ENCODE measurements at regions not wholly inside any gene's neighbourhood (a gene's known extent, or its start where the extent isn't known, plus 50 kb on each side); places are given as distances from the start of the nearest gene placed in this dataset.

DNA sequence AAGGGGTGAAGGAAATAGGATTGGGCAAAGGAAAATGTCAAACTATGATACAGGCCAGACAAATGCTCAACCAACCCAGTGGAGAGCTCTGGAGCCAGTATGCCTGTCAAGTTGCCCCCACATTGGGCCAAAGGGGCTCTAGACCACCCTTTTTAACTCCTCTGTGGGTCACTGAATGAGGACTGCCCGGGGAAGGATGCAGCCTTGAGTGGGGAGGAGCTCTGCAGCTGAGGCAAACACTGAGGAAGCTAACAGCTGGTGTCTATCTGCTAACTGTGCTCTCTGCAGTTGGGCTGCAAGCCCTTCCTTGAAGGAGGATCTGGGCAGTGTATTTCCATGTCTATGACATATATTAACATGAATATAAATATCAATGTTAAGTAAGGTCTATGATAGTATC is 98.4 kb upstream of the PRSS16 start:
- TF ChIP-seq, protein P1, sequence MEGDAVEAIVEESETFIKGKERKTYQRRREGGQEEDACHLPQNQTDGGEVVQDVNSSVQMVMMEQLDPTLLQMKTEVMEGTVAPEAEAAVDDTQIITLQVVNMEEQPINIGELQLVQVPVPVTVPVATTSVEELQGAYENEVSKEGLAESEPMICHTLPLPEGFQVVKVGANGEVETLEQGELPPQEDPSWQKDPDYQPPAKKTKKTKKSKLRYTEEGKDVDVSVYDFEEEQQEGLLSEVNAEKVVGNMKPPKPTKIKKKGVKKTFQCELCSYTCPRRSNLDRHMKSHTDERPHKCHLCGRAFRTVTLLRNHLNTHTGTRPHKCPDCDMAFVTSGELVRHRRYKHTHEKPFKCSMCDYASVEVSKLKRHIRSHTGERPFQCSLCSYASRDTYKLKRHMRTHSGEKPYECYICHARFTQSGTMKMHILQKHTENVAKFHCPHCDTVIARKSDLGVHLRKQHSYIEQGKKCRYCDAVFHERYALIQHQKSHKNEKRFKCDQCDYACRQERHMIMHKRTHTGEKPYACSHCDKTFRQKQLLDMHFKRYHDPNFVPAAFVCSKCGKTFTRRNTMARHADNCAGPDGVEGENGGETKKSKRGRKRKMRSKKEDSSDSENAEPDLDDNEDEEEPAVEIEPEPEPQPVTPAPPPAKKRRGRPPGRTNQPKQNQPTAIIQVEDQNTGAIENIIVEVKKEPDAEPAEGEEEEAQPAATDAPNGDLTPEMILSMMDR (IDR thresholded peaks at IDR 0.05), result no peak
- TF ChIP-seq POLR2AphosphoS5 (IDR thresholded peaks at IDR 0.05), result no peak
- TF ChIP-seq EP300 (IDR thresholded peaks at IDR 0.05; ENCODE audit: low read depth), result no peak
- TF ChIP-seq POLR2A (IDR thresholded peaks at IDR 0.05), result no peak

All from transverse colon (tissue), 4 donors.